Ascending aorta (tissue), 2 donors: ENCODE measurements at regions not wholly inside any gene's neighbourhood (a gene's known extent, or its start where the extent isn't known, plus 50 kb on each side); places are given as distances from the start of the nearest gene placed in this dataset.

Experiments
- DNase-seq, 2 donors: peaks; one replicate each; pipeline ENCODE4 v3.0.0-alpha.2; 2019; ENCODE audit warnings: low spot score in 2 of 2
- H3K27ac ChIP-seq, 2 donors: fragments of 200-600 bp; sonication (generic); one replicate each; pipeline ENCODE4 v1.5.1; 2016 to 2017; ENCODE audit warnings: mild to moderate bottlenecking in 1 of 2
- H3K27me3 ChIP-seq: fragments of 200-600 bp; sonication (generic); one replicate; pipeline ENCODE4 v1.5.1; 2017
- H3K36me3 ChIP-seq, 2 donors: fragments of 200-600 bp; sonication (generic); one replicate each; pipeline ENCODE4 v1.5.1; 2016
- H3K4me1 ChIP-seq, 2 donors: fragments of 200-600 bp; sonication (generic); one replicate each; pipeline ENCODE4 v1.5.1; 2016 to 2017; ENCODE audit warnings: mild to moderate bottlenecking in 1 of 2
- H3K4me3 ChIP-seq, 2 donors: fragments of 200-600 bp; sonication (generic); one replicate each; pipeline ENCODE4 v1.5.1; 2016 to 2017; ENCODE audit warnings: mild to moderate bottlenecking in 1 of 2
- H3K9me3 ChIP-seq, 2 donors: fragments of 200-600 bp; sonication (generic); one replicate each; pipeline ENCODE4 v1.5.1; 2016
- intact Hi-C: fragments of 100-400 bp; cut with DNase I; formaldehyde crosslinking; loops from one replicate; pipeline ENCODE4 v1.15.1; 2023
- TF ChIP-seq, protein P1 (sequence below), 3 experiments: fragments of 200-600 bp in 2 of 3; fragments of 450-650 bp in 1 of 3; sonication (generic) in 2 of 3; IDR thresholded peaks; one replicate each; pipeline ENCODE4 v1.5.1; 2016 to 2019; ENCODE audit warnings: antibody characterized with exemption in 3 of 3, mild to moderate bottlenecking in 1 of 3, moderate library complexity in 1 of 3

DNA sequence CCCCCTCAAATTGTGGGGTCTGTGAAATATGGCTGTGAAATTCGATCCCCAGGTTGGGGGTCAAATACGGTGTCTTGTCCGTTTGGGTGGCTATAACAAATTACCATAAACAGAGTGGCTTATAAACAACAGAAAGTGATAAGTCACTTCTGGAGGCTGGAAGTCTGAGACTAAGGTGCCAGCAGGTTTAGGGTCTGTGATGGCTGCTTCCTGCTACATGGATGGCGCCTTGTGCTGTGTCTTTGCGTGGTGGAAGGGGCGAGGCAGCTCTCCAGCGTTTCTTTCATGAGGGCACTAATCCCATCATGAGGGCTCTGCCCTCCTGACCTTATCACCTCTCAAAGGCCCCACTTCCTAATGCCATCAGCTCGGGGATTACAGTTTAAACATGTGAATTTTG is 120.0 kb downstream of the IRF8 start:
- TF ChIP-seq, protein P1, sequence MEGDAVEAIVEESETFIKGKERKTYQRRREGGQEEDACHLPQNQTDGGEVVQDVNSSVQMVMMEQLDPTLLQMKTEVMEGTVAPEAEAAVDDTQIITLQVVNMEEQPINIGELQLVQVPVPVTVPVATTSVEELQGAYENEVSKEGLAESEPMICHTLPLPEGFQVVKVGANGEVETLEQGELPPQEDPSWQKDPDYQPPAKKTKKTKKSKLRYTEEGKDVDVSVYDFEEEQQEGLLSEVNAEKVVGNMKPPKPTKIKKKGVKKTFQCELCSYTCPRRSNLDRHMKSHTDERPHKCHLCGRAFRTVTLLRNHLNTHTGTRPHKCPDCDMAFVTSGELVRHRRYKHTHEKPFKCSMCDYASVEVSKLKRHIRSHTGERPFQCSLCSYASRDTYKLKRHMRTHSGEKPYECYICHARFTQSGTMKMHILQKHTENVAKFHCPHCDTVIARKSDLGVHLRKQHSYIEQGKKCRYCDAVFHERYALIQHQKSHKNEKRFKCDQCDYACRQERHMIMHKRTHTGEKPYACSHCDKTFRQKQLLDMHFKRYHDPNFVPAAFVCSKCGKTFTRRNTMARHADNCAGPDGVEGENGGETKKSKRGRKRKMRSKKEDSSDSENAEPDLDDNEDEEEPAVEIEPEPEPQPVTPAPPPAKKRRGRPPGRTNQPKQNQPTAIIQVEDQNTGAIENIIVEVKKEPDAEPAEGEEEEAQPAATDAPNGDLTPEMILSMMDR (IDR thresholded peaks at IDR 0.05), result no peak
- no peaks in the 10 kb centered on the region for H3K36me3 ChIP-seq
- no peak overlapping the region for H3K4me3 ChIP-seq
- no peak for DNase-seq
- peaks cover 0 to 8% of the 10 kb centered on the region in 2 donors for H3K9me3 ChIP-seq
- intact Hi-C loops, result no loop called here
- H3K27ac ChIP-seq, result no peak overlapping the region
- H3K27me3 ChIP-seq, result no peaks in the 10 kb centered on the region
- no peaks in the 10 kb centered on the region for H3K4me1 ChIP-seq

DNA sequence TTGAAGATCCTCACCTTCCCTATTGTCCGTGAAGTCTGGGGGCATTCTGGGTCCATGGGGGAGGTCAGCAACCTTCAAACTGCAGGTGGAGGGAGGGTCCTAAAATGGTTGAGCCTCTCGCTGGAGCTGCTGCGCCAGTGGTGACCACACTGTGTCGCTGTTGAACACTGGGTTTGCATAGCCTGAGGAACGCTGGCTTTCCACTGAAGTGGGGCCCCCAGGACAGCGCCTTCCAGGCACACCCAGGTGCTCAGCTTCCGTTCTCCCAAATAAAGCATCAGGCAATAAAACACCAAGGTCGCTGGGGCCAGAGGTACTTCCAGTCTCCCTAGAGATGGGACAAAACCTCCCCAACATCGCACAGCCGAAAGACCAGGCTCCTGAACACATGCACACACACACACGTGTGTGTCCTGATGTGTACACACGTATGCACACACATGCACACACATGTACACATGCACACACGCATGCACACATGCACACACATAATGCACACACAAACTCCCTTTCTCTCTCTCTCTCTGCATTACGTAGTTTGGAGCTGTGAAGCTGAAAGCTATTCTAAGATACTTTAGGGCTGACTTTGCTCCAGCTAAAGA is 120.6 kb downstream of the IRF8 start:
- H3K4me1 ChIP-seq, result no peaks in the 10 kb centered on the region
- H3K4me3 ChIP-seq, result no peak overlapping the region
- H3K27me3 ChIP-seq, result no peaks in the 10 kb centered on the region
- intact Hi-C loops, result no loop called here
- TF ChIP-seq, protein P1 (IDR thresholded peaks at IDR 0.05), result no peak
- H3K36me3 ChIP-seq, result no peaks in the 10 kb centered on the region
- no peak for DNase-seq
- H3K27ac ChIP-seq, result no peak overlapping the region
- peaks cover under 1 to 9% of the 10 kb centered on the region in 2 donors for H3K9me3 ChIP-seq

DNA sequence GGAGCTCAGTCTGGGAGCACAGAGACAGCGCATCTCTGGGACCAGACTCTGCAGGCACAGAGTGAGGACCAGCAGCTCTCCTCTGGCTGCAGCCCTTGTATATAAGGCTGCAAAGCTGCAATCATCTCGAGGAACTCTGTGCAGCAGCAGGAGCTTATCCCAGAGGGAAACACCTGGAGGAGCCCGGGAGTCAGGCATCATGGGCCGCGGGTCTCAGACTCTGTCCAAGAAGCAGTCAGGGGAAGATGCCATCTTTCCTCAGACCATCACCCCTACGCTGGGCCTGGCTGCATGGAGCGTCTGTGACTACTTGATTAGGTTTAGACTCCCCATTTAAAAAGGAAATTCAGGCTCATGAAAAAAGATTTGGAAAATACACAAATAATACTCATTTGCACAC is 122.0 kb downstream of the IRF8 start:
- Histone ChIP-seq H3K27me3 (no peaks in the 10 kb centered on the region), H3K9me3 (peaks cover 6 to 17% of the 10 kb centered on the region in 2 donors), H3K36me3 (no peaks in the 10 kb centered on the region), H3K4me3 (no peak overlapping the region), H3K4me1 (no peaks in the 10 kb centered on the region), H3K27ac (no peak overlapping the region)
- no peak for DNase-seq
- TF ChIP-seq, protein P1 (IDR thresholded peaks at IDR 0.05), result no peak
- intact Hi-C loops, result no loop called here

DNA sequence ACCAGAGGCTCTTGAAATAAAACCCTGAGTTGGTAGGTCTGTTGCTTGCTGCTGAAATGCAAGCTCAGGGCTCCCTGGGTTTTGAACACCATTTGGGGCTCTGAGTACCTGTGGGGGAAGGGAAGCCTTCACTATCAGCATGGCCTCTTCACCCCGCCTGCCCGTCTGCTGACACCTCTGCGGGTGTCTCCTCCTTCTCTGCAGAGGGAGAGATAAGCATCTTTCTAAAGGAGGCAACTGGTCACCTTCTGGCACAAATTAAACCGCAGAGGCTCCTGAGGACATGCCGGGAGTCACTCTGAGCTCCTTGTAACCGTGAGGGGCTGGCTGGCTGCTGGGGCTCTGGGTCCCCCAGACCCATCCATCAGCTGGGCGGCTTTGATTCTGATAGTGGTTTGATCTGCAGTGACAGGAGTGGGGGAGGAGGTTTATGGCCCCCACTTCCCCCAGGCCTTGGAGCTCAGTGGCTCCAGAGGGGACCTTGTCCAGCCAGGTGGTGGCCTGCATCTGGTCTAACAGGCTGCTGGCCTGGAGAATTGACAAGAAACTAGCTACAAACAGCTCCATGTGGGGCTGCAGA is 123.5 kb downstream of the IRF8 start:
- intact Hi-C loops, result no loop called here
- Histone ChIP-seq H3K4me3 (no peak overlapping the region), H3K9me3 (peaks cover 6 to 17% of the 10 kb centered on the region in 2 donors)

DNA sequence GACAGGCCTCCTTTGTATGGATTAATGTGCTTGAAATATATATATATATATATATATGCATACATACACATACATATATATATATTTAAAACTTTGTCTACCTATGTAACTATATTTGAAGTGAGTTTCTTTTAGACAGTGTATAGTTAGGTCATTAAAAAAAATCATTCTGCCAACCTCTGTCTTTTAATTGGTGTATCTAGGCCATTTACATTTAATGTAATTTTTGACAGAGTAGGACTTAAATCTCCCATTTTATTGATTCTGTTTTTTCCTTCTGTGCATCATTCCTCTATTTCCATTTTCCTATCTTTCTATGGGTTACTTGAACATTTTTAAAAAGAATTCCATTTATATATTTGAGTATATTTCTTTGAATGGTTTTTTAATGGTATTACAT is 125.2 kb downstream of the IRF8 start:
- no peak overlapping the region for H3K4me3 ChIP-seq
- H3K27ac ChIP-seq, result no peak overlapping the region
- intact Hi-C loops, result no loop called here
- no peak for DNase-seq
- TF ChIP-seq, protein P1 (IDR thresholded peaks at IDR 0.05), result no peak
- peaks cover 6 to 17% of the 10 kb centered on the region in 2 donors for H3K9me3 ChIP-seq
- H3K27me3 ChIP-seq, result no peaks in the 10 kb centered on the region
- H3K36me3 ChIP-seq, result no peaks in the 10 kb centered on the region
- no peaks in the 10 kb centered on the region for H3K4me1 ChIP-seq

More for the DNA sequence above, 123.5 kb downstream of the IRF8 start:
- H3K36me3 ChIP-seq, result no peaks in the 10 kb centered on the region
- TF ChIP-seq, protein P1 (IDR thresholded peaks at IDR 0.05), result no peak
- no peak overlapping the region for H3K27ac ChIP-seq
- H3K27me3 ChIP-seq, result no peaks in the 10 kb centered on the region
- H3K4me1 ChIP-seq, result no peaks in the 10 kb centered on the region
- DNase-seq, result no peak
